ENCODE measurements at regions not wholly inside any gene's neighbourhood (a gene's known extent, or its start where the extent isn't known, plus 50 kb on each side); places are given as distances from the start of the nearest gene placed in this dataset.

- TF ChIP-seq POLR2A (IDR thresholded peaks at IDR 0.05) (no peak), CTCF (IDR thresholded peaks at IDR 0.05) (no peak)
These were observed 1435.7 kb upstream of the DDX18 start for GRCh38 chr2:116378786-116379185.
